OCI-LY3 (cell line): ENCODE measurements at regions not wholly inside any gene's neighbourhood (a gene's known extent, or its start where the extent isn't known, plus 50 kb on each side); places are given as distances from the start of the nearest gene placed in this dataset.

Source experiments
- CTCF ChIP-seq: fragments of 200-600, 300-600 bp; sonication (generic); IDR thresholded peaks from 2 replicates; pipeline ENCODE4 v1.5.1; 2014; ENCODE audit warnings: antibody characterized with exemption, low read length, low read depth
- EZH2phosphoT487 ChIP-seq: fragments of 200-600 bp; shearing (Covaris generic); IDR thresholded peaks from 2 replicates; pipeline ENCODE4 v1.6.1; 2018; ENCODE audit warnings: antibody characterized with exemption, mixed run types, low read depth

- TF ChIP-seq CTCF (no peak), EZH2phosphoT487 (no peak)
These were observed 144.6 kb upstream of the IL12A start for GRCh38 chr3:159843840-159844730.
